HG02759 (cell line): ENCODE measurements at regions not wholly inside any gene's neighbourhood (a gene's known extent, or its start where the extent isn't known, plus 50 kb on each side); places are given as distances from the start of the nearest gene placed in this dataset.

Source experiments
- ATAC-seq: cut with Tn5 transposase; IDR thresholded peaks from one replicate; pipeline ENCODE4 v1.9.1; 2021; ENCODE audit warnings: mild to moderate bottlenecking, moderate library complexity; ENCODE audit not compliant: unreplicated experiment

DNA sequence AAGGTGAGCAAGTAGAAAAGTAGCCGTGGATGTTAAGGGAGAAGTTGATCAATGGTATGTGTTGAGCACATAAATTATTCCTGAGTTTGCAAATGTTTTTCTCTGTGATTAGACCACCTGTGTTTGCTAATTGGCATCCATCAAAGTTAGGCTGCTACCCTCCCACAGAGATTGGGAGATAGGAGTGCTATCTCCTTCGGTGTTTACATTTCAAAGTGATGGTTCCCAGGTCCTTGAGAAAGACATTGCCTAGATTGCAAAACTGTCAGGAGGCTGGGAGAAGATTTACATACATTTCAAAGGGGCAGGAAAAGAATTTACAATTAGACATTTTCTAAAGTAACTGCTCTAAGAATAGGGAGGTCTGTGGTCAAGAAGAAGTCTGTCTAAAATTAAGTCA is 54.3 kb upstream of the CNTNAP4 start:
- no peak for ATAC-seq

DNA sequence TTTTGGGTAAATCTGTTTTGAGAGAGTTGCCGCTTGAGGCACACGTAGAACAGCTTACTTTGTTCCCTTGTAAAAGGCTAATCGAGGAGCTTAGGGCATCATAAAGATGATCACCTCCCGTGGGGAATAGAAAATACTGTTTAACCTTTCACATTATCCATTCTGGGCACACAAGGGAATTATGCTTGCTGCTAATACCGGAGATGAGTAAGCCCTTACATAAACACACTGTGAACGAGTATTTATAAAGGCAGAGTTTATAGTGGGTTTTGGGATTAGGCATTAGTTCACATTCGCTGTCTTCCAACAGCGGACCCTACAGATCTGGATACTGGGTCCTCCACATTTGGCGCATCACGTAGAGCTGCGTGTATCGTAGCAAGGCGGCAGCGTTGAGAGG is 51.2 kb upstream of the CNTNAP4 start:
- no peak for ATAC-seq

DNA sequence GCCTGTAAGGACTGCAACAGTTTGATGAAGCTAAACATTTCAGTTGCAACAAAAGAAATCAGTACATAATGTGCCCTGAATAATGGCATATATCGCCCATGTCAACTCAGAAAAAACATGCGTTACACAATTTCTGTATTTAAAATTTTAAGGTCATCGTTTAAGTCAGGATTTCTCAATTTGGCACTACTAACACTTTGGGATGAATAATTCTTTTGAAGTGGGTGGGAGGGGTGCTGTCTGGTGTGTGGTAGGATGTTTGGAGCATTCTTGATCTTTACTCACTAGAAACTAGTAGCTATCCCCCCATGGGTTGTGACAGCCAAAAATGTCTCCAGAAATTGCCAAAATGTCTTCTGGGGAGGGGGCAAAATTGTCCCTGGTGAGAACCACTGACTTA is 50.7 kb upstream of the CNTNAP4 start:
- no peak for ATAC-seq
